SK-N-SH (cell line): ENCODE measurements at regions not wholly inside any gene's neighbourhood (a gene's known extent, or its start where the extent isn't known, plus 50 kb on each side); places are given as distances from the start of the nearest gene placed in this dataset.

Source experiments
- CTCF ChIA-PET: fragments of 300-600, 350-600 bp; formaldehyde crosslinking; extraction: SDS; loops from one replicate; lab custom pipeline; 2021; lab: Yijun Ruan, JAX
- POLR2A ChIA-PET: fragments of 350-600 bp; sonication (Branson Sonifier 250); formaldehyde crosslinking; extraction: SDS; loops from one replicate; lab custom pipeline; 2020; ENCODE audit warnings: antibody characterized with exemption, inconsistent platforms; lab: Yijun Ruan, JAX
- DNase-seq: peaks from one replicate; pipeline ENCODE4 v3.0.0; 2012
- H2AFZ ChIP-seq: fragments of 200-600 bp; sonication (generic); 2 replicates; pipeline ENCODE4 v1.8.1; 2016; ENCODE audit warnings: antibody characterized with exemption, mild to moderate bottlenecking, low read depth
- H3F3A ChIP-seq: fragments of 200-600 bp; sonication (generic); replicated peaks from 2 replicates; pipeline ENCODE3; 2016; ENCODE audit warnings: antibody characterized with exemption, mild to moderate bottlenecking; ENCODE audit not compliant: insufficient read depth
- H3K27ac ChIP-seq, 2 experiments: fragments of 200-500 bp in 1 of 2; fragments of 200-600 bp in 1 of 2; sonication (Bioruptor generic) in 1 of 2; sonication (generic), shearing (Covaris generic) in 1 of 2; 2 replicates each; pipeline versions ENCODE4 v1.5.1 to v1.6.1; 2014 to 2016; ENCODE audit warnings: low read depth in 2 of 2, inconsistent platforms in 1 of 2, low read length in 1 of 2, mild to moderate bottlenecking in 1 of 2, mixed read lengths in 1 of 2
- H3K27me3 ChIP-seq: fragments of 200-600 bp; sonication (generic), shearing (Covaris generic); 2 replicates; pipeline ENCODE4 v1.6.1; 2016; ENCODE audit warnings: mixed run types; ENCODE audit not compliant: insufficient read depth
- H3K36me3 ChIP-seq, 2 experiments: fragments of 200-500 bp in 1 of 2; fragments of 200-600 bp in 1 of 2; sonication (Bioruptor generic) in 1 of 2; sonication (generic) in 1 of 2; replicated peaks in 1 of 2; 2 replicates each; pipeline versions ENCODE3 to v1.5.1; 2014 to 2016; ENCODE audit warnings: low read length in 1 of 2, mild to moderate bottlenecking in 1 of 2; ENCODE audit not compliant: insufficient read depth in 2 of 2, control insufficient read depth in 1 of 2
- H3K4me1 ChIP-seq, 2 experiments: fragments of 200-500 bp in 1 of 2; fragments of 200-600 bp in 1 of 2; sonication (Bioruptor generic) in 1 of 2; sonication (generic), shearing (Covaris generic) in 1 of 2; 2 replicates each; pipeline versions ENCODE4 v1.5.1 to v1.6.1; 2014 to 2016; ENCODE audit warnings: low read depth in 1 of 2, low read length in 1 of 2, mixed run types in 1 of 2; ENCODE audit not compliant: insufficient read depth in 2 of 2, control insufficient read depth in 1 of 2
- H3K4me2 ChIP-seq: fragments of 200-600 bp; sonication (generic), shearing (Covaris generic); 2 replicates; pipeline ENCODE4 v1.6.1; 2017; ENCODE audit warnings: mixed run types
- H3K4me3 ChIP-seq, 2 experiments: fragments of 200-500 bp in 1 of 2; fragments of 200-600 bp in 1 of 2; sonication (Bioruptor generic) in 1 of 2; sonication (generic), shearing (Covaris generic) in 1 of 2; 2 replicates each; pipeline versions ENCODE4 v1.5.1 to v1.8.1; 2014 to 2016; ENCODE audit warnings: low read depth in 2 of 2, inconsistent platforms in 1 of 2, low read length in 1 of 2, mild to moderate bottlenecking in 1 of 2, mixed read lengths in 1 of 2, moderate library complexity in 1 of 2
- H3K79me2 ChIP-seq: fragments of 200-600 bp; sonication (generic); 2 replicates; pipeline ENCODE4 v1.8.1; 2017; ENCODE audit warnings: mild to moderate bottlenecking; ENCODE audit not compliant: insufficient read depth
- H3K9ac ChIP-seq: fragments of 200-600 bp; sonication (generic); 2 replicates; pipeline ENCODE4 v1.6.1; 2017; ENCODE audit warnings: mixed run types
- H3K9me2 ChIP-seq: fragments of 200-600 bp; sonication (generic); 2 replicates; pipeline ENCODE4 v1.6.1; 2017; ENCODE audit warnings: mixed run types
- H3K9me3 ChIP-seq: fragments of 200-600 bp; sonication (generic); 2 replicates; pipeline ENCODE4 v1.6.1; 2017; ENCODE audit warnings: mixed run types, mild to moderate bottlenecking, moderate library complexity
- H4K20me1 ChIP-seq: fragments of 200-600 bp; sonication (generic); 2 replicates; pipeline ENCODE4 v1.6.1; 2017; ENCODE audit warnings: mild to moderate bottlenecking, mixed run types; ENCODE audit not compliant: insufficient read depth
- CHD2 ChIP-seq: fragments of 150-350 bp; IDR thresholded peaks from 2 replicates; pipeline ENCODE4 v1.6.1; 2018; ENCODE audit warnings: low read length; ENCODE audit not compliant: partially characterized antibody
- EZH2phosphoT487 ChIP-seq: fragments of 200-600 bp; sonication (generic); IDR thresholded peaks from 2 replicates; pipeline ENCODE4 v1.6.1; 2017; ENCODE audit warnings: low read depth, mixed run types, mild to moderate bottlenecking, antibody characterized with exemption, moderate library complexity, borderline replicate concordance
- FOXJ3 ChIP-seq: sonication (generic); formaldehyde crosslinking; IDR thresholded peaks from 2 replicates; pipeline ENCODE4 v1.5.1; 2020; ENCODE audit warnings: mild to moderate bottlenecking, missing genetic modification reagents
- FOXM1 ChIP-seq: IDR thresholded peaks from 2 replicates; pipeline ENCODE4 v1.4.0; 2012; ENCODE audit warnings: low read depth, mild to moderate bottlenecking
- GABPA ChIP-seq: IDR thresholded peaks from 2 replicates; pipeline ENCODE4 v1.4.0; 2012; ENCODE audit warnings: low read depth, mild to moderate bottlenecking
- IRF3 ChIP-seq: fragments of 150-350 bp; IDR thresholded peaks from 2 replicates; pipeline ENCODE4 v1.6.1; 2016; ENCODE audit warnings: mild to moderate bottlenecking, low read depth, low read length
- JUND ChIP-seq: IDR thresholded peaks from 2 replicates; pipeline ENCODE4 v1.4.0; 2012
- MAX ChIP-seq: IDR thresholded peaks from 2 replicates; pipeline ENCODE4 v1.4.0; 2012; ENCODE audit warnings: low read depth
- MEF2A ChIP-seq: IDR thresholded peaks from 2 replicates; pipeline ENCODE4 v1.4.0; 2012; ENCODE audit warnings: low read depth, borderline replicate concordance
- MXI1 ChIP-seq: IDR thresholded peaks from 2 replicates; pipeline ENCODE4 v1.6.1; 2012; ENCODE audit warnings: mild to moderate bottlenecking, low read depth, low read length, improper control_type of control experiment
- PBX3 ChIP-seq: IDR thresholded peaks from 2 replicates; pipeline ENCODE4; 2012
- RAD21 ChIP-seq: IDR thresholded peaks from 2 replicates; pipeline ENCODE4 v1.6.1; 2012; ENCODE audit warnings: mild to moderate bottlenecking, low read length
- SMC3 ChIP-seq: IDR thresholded peaks from 2 replicates; pipeline ENCODE4 v1.6.1; 2012; ENCODE audit warnings: low read depth, low read length, improper control_type of control experiment
- TCF12 ChIP-seq: IDR thresholded peaks from 2 replicates; pipeline ENCODE4 v1.4.0; 2012
- TEAD4 ChIP-seq: IDR thresholded peaks from 2 replicates; pipeline ENCODE4 v1.4.0; 2012; ENCODE audit warnings: mild to moderate bottlenecking, borderline replicate concordance; ENCODE audit not compliant: insufficient read depth

- Histone ChIP-seq H3K36me3 (no peaks in the 10 kb centered on the region), H3K4me3 (no peak overlapping the region), H3F3A (no peaks in the 10 kb centered on the region), H3K9ac (no peak overlapping the region), H2AFZ (no peak overlapping the region), H3K27ac (no peak overlapping the region), H3K79me2 (no peaks in the 10 kb centered on the region), H3K4me1 (no peaks in the 10 kb centered on the region), H3K9me2 (no peaks in the 10 kb centered on the region), H3K9me3 (no peaks in the 10 kb centered on the region), H3K27me3 (no peaks in the 10 kb centered on the region), H3K4me2 (no peak overlapping the region), H4K20me1 (no peaks in the 10 kb centered on the region)
- DNase-seq = no peak
- ChIA-PET CTCF (interaction anchor here (0.9 kb wide), 1 partner anchor 50 kb away, joined by 3 read pairs; no protein-coding TSS in a partner anchor), POLR2A (no interaction called here)
- no peak for TF ChIP-seq TCF12
- TF ChIP-seq PBX3 = no peak
- TF ChIP-seq MAX = no peak
- TF ChIP-seq EZH2phosphoT487 = no peak
Measured at GRCh38 chr12:43118881-43119280, 433.1 kb downstream of the ADAMTS20 start.

GRCh38 chr12:43118234-43118633 is 433.8 kb downstream of the ADAMTS20 start:
- no peak overlapping the region for H2AFZ ChIP-seq
- ChIA-PET POLR2A (no interaction called here), CTCF (interaction anchor here (0.8 to 0.9 kb wide), 2 partner anchors 9 to 636 kb away, joined by 3 read pairs; no protein-coding TSS in a partner anchor)
- DNase-seq = no peak
- no peaks in the 10 kb centered on the region for H3K9me3 ChIP-seq
- H3K4me2 ChIP-seq = no peak overlapping the region
- no peaks in the 10 kb centered on the region for H3K27me3 ChIP-seq
- no peaks in the 10 kb centered on the region for H3K4me1 ChIP-seq
- TF ChIP-seq FOXJ3 (CRISPR knock-in tag) (no peak), MXI1 (no peak), EZH2phosphoT487 (no peak), RAD21 (no peak), GABPA (no peak), FOXM1 (no peak), SMC3 (no peak), CHD2 (no peak), TEAD4 (no peak), IRF3 (no peak), JUND (no peak), MEF2A (no peak)
- H3K36me3 ChIP-seq = no peaks in the 10 kb centered on the region
- H3K79me2 ChIP-seq = no peaks in the 10 kb centered on the region
- no peak overlapping the region for H3K9ac ChIP-seq
- H3K9me2 ChIP-seq = no peaks in the 10 kb centered on the region
- H4K20me1 ChIP-seq = no peaks in the 10 kb centered on the region
- H3F3A ChIP-seq = no peaks in the 10 kb centered on the region
- no peak overlapping the region for H3K27ac ChIP-seq
- no peak overlapping the region for H3K4me3 ChIP-seq
